GM19025 (cell line): ENCODE measurements at regions not wholly inside any gene's neighbourhood (a gene's known extent, or its start where the extent isn't known, plus 50 kb on each side); places are given as distances from the start of the nearest gene placed in this dataset.

Experiments used
- ATAC-seq: cut with Tn5 transposase; IDR thresholded peaks from one replicate; pipeline ENCODE4 v1.9.1; 2021; ENCODE audit warnings: mild to moderate bottlenecking, low read depth, moderate library complexity; ENCODE audit not compliant: unreplicated experiment

DNA sequence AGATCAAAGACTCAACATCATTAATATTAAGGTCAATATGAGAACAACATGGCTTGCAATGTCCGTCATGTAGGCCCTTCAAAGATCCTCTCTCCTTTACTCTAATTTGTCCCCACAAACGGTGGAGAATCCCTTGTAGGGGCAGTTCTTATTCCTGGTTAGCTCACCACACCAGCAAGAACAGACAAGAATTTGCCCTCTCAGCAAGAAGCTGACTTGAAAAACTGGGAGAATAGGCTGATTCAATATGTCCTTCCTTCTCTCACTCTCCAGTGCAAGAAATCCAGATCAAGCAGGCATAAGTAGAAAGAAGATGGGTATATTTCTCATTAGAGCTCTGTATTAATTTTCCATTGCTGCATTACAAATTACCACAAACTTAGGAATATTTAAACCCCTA lies 704.2 kb upstream of the SLIT2 start:
- ATAC-seq, result no peak

DNA sequence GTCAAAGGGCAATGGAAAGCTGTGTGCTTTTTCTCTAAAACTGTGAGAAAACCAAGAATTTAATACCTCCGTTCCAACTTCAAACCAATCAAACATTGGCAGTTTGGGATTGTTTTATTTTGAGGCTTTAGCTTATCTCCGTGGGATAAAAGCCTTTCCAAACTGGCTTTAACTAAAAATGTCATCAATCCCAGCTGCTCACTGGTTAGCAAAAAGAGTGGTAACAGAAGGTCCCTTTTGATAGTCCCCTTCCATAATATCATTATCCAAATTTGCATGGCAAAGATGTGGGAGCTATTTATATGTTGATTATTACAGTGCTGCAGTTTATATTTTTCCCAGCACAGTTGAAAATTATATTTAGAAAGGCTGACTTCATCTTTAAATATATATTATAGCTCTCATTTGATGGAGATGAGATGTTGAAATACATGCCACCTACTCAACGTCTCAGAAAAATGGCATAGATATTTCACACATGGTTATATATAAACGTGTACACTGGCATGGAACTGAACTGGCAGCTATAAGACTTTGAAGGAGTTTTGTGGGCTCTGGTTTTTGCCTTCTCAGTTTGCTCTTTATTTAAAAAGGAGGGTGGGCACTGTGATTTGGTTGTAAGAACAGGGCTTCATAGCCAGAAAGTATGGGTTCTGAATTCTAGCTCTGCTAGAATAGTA lies 707.1 kb upstream of the SLIT2 start:
- ATAC-seq, result no peak

DNA sequence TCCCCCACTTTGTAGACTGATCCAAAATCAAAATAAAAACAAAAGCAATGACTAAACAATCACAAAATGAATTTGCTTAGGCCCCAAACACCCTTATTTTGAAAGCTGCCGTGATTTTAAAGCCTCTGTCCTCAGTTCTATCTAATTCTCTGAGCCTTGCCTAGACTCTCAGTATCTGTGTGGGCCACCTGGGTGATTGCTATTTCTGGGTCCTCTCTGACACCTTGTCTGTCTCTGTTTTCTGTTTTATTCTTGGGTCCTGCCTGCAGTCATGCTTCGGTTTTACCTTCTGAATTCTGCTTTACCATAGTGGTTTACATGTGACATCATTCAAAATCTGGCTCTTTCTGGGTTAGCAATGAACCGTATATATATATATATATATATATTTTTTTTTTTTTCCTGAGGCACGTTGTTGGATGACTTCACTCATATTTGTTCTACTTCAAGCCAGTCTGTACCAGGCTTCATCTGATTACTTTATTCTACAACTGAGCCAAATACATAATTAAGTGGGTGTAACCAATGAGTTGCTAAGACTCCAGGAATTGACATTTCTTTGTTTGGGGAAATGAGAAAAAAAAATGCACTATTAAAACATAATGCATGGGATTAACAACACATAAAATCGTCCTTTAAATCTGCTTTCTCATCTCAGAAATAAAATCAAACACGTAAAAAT lies 710.7 kb upstream of the SLIT2 start:
- no peak for ATAC-seq

DNA sequence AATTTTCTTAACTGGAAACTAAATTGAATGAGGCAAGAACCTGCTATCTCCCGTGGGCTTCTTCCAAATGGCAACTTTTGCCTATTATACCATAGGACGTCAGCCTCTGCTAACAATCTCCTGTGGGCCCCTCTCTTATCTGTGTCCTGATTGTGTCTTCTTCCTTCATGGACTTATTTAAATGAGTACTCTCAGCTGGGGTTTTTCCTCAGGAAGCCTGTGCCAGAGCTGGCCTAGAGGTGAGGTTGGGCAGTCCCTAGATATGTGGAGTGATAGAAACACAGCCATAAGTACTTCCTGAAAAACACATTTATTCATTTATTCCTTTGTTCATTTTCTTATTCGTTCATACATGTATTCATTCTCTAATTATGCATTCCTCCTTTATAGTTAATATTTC lies 712.5 kb upstream of the SLIT2 start:
- ATAC-seq, result no peak

DNA sequence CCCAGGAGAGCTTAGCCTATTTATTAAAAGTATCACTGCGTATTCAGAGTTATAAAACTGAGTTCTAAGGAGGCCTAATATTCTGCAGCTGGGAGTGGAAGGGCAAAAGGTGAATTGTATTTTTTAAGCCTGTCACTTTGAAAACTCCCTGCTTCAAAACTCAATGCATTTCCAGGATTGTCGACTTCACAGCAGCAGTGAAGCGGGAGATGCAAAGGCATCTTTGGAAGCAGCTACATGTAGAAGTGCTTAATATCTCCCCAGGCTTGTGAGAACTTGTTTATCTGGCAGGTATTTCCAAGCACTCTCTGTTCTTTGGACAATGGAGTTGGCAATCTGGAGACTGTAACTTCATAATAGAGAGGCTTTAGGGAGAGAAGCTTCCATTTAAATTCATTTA lies 717.5 kb upstream of the SLIT2 start:
- no peak for ATAC-seq

DNA sequence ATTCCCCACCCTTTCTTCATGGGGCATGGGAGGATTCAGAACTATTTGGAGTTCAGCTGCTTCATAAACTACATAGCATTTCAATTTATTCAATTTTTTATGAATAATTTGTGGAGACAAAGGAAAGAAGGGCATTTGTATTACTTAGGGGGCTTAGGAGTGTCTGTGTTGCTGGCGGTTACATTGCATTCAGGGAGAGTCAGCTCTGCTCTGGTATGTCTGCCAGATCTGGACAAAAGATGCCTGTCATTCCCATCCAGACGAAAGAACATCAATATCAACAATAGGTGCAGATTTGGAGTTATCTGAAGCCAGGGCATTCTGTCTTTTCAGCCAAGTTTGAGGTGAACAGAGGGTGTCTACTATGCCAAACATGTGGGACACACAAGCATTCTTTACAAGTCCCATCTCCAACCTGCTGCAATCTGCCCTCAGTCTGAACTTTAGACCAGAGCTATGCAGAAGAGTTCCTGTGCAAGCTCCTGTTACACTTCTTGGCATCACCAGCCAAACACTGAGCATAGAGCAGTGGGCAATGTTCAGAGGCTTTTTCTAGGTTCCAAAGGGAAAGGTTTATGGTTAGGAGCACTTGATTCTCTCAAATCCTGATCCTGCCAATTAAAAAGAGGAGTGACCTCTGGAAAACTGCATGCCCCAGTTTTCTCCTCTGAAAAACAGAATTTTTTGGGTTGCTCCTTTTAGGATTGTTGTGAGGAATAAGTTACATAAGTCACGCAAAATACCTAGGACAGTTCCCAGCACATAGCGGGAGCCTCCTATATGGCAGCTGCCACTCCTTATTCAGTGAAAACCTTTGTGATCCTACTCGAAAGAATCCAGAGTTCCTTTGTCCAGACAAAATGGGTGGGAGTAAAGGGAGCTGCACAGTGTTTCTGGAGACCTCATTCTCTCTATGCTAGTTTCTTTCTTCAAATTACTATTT lies 719.5 kb upstream of the SLIT2 start:
- ATAC-seq, result no peak

DNA sequence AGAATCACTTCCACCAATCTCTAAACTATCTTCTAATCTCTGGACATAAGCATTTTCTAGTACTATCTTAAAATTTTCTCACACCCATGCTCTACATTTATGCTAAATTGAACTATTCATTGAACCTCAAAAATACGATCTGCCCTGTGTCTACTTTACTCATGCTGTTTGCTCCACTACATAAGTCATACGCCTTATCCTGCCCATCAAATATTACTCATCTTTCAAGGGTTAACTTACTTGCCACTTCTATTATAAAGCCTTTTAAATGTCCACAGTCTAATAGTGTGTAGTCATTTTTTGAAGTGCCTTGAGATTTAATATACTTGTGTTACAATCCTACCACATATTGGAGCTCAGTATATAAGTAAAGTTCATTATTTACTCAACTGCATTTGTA lies 727.7 kb upstream of the SLIT2 start:
- ATAC-seq, result no peak

DNA sequence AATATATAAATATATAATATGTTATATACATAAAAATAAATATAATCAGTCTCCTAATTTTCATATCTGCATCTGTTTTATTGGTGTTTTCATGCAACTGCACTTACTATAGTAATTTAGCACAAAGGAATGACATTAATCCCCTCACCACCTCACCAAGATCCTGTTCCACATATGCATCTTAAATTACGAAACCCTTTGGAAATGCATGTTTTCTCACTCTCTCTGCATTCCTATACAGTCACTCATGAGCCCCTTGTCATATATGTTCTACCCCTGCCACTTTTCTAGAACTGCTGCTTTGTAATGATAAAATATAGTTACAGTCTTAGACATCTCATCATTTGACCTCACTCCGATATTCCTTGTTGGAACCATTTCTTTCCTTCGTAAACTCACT lies 728.7 kb upstream of the SLIT2 start:
- ATAC-seq, result no peak

DNA sequence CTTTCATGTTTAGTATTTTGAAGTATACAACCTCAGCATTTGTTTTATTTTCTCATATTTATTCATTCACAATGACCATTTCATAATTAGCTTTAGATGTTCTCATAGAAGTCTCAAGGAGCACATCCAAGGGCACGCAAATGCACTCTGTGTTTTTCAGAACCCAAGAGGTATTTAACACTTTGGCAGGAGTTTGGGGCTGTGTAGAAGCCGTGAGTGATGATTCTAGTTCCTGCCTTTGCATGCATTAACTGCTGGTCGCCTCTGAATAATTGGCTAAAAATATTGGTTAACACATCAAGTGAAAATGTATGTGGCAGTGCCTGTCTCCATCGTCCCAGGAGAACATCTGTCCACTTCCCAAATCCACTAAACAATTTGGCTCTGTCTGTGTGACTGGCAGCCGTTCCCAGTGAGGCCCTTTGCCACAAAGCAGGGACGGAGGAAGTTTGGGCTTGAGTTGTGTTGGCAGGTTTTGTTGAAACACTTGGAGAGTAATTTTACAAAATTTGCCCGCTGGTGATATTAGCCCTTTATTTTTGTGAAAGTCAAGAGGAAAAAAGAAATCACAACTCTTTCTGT lies 730.7 kb upstream of the SLIT2 start:
- no peak for ATAC-seq

DNA sequence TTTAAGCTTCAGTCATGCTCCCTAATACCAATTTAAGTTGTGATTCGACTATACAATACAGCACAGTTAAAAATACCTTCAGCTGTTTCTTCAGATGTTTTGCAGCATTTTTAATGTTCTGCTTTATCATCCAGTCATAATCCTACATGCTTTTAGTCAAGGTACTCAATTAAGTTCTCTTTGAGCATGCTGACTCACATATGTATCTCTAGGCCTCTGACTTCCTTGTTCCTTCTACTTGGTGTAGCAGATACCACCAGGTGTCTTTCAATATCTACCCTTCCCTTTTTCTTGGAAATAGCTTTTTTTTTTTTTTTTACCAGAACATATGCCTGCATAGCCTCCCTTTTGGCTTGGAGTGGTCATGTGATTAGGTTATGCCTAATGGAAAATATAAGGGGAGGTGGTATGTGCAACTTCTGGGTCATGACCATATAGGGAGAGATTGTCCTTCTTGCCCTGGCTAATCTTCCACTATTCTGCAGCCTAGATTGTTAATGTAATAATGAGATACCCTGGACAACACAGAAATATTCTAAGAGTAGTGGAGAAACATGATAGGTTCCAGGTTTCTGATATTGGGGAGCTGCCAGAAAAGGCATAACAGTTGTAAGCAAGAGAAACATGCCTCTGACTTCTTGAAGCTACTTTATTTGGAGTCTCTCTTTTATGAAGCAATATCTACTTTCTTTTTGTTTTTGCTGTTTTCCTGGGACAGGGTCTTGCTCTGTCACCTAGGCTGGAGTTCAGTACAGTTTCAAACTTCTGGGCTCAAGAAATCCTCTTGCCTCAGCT lies 737.2 kb upstream of the SLIT2 start:
- ATAC-seq, result no peak

DNA sequence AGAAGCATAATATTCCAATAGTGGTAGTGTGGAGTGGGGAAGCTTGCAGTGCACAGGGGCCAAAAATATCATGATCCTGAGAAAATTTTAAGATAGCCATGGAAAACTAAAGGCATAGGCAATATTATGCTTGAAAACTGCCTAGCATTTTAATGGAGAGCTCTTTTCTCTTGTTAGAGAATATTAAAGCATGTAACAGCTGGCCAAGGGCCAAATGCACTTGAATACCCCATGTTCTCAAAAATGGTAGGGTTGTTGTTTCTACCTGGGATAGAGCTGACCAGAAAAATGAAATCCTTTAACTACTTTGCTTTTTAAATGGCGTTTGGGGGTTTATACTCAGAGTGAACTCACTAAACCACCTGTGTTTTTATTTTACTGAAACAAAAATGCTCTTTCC lies 739.6 kb upstream of the SLIT2 start:
- no peak for ATAC-seq

DNA sequence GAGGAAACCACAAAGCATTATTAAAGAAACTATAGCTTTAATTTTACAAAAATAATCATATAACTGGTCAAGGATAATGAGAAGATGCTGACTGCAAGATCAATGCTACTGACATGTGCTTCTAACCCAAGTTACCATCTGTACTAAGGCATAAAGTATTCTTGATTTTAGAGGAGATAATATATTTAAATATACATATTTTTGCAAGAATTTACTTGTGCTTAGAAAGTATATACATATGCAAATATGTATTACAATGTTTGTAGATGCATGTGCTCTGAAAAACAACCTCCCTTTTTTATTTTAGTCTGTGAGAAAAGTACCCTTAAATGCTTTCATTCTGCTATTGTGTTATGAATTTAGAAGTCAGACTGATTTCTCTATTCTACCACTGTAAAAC lies 740.7 kb upstream of the SLIT2 start:
- ATAC-seq, result no peak

DNA sequence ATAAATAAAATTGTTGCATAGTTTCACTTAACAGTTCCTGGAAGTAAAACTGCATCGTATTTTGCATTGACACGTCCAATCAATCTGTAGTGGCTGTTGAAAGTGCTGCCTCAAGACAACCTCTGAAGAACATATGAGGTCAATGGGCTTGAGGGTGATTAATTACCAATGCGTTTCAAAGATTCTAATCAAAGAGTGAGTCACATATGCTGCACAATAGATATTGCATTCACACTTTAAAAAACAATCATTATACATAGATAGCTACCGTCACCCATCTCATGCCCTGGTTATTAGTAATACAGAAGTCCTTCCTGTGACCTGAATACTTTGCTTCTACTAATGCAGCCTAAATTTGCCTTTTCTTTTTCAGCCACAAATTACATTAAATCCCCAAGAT lies 743.3 kb upstream of the SLIT2 start:
- no peak for ATAC-seq

DNA sequence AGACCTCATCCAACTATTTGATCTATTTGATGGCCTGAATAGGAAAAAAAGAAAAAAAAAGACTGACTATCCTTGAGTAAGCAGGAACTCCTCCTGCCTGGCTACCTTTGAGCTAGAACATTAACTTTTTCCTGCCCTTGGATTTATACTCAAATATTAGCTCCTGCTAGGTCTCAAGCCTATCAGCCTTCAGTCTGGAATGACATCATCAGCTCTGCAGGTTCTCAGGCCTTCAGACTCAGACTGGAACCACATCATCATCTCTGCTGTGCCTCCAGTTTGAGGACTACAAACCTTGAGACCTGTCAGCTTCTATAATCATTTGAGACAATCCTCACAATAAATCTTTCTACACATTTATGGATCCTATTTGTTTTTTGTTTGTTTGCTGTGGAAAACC lies 754.0 kb upstream of the SLIT2 start:
- no peak for ATAC-seq

DNA sequence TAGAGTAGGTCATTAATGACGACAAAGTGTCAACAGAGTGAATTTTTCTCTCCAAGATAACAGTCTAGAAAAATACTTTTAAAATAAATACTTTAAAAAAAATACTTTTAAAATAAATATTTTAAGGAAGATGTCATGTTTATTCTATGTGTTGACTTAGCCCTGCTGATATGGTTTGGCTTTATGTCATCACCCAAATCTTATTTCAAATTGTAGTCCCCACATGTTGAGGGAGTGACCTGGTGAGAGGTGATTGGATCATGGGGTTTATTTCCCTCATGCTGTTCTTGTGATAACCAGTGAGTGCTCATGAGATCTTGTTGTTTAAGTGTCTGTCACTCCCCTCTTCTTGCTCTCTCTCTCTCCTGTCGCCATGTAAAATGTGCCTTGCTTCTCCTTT lies 754.9 kb upstream of the SLIT2 start:
- no peak for ATAC-seq

DNA sequence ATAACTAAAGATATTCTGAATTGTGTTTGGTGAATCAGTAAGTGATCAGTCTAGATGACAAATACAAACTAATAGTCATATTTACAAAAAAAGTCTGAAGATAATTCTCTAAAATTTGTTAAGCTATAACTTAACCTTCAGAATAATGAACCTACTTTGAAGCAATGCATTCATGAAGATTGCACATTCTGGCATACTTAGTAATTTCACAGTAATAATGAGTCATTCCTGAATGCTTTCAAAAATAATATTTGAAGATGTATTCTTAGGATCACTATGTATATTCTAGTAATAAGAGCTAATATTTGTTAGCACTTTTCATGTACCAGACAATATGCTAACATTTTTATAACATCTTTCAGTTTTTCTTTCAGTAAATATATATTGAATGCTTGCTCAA lies 756.7 kb upstream of the SLIT2 start:
- ATAC-seq, result no peak

DNA sequence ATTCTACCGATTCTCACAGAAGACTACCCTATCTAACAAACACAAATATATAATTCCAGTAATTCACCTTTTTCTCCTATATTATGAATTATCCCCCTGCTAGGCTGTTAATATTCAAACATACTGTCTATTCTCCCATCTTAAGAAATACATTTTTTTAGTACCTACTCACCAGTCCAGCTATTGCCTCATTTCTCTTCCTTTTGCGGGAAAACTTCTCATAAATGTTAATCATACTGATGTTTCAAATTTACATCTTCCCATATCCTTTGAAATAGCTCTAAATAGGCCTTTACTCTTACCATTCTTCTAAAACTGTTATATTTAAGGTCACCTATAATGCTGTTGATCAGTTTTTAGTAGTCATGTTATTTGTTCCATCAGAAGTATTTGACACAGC lies 759.1 kb upstream of the SLIT2 start:
- ATAC-seq, result no peak

DNA sequence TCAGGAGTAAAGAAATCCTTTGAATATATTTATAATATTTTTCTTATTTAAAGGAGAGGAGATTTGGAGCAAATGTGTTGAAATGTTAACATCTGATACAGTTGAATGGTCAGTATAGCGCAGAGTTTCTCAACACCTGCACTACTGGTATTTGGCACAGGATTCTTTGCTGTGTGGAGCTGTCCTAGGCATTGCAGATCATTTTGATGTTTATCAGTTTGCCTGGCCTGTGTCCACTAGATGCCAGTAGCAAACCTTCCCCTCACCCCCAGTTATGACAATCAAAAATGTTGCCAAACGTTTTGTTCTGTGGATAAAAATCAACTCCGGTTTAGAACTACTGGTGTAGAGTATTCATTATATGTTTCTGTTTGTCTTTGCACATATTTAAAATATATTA lies 765.3 kb upstream of the SLIT2 start:
- ATAC-seq, result no peak

DNA sequence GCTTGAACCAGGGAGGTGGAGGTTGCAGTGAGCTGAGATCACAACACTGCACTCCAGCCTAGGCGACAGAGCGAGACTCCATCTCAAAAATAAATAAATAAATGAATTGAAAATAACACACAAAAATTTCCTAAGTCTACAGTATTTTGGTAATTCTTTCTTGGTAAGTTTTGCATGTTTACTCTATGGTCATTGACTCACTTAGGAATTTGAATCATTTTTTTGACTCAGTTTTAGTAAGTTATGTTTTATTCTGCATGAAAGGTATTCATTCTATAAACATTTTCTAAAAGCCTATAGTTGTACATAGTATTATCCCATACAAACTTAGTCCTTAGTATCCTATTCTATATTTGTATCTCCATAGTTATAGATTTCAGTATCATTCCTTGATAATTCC lies 772.9 kb upstream of the SLIT2 start:
- no peak for ATAC-seq

DNA sequence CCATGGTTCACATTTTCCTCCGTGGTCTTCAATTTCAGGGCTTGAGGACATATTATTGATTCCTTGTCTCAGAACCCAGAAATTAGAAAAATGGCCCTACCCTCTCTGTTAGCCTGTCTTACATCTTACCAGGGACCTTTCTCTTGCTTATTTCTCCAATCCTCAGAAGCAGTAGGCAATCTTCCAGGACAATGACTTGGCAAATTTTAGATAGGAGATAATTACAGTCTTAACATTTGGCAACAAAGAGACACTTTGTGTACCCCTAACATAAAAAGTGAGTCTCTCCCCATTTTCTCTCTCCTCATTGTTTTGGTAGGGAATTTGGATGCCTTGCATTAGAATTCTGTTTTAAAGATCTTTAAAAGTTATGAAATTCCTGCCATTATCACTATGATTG lies 778.1 kb upstream of the SLIT2 start:
- ATAC-seq, result no peak
